ENCODE measurements at regions not wholly inside any gene's neighbourhood (a gene's known extent, or its start where the extent isn't known, plus 50 kb on each side); places are given as distances from the start of the nearest gene placed in this dataset.
A peak's percentile ranks its signal among the peaks of the same experiment; 100 is the strongest.

DNA sequence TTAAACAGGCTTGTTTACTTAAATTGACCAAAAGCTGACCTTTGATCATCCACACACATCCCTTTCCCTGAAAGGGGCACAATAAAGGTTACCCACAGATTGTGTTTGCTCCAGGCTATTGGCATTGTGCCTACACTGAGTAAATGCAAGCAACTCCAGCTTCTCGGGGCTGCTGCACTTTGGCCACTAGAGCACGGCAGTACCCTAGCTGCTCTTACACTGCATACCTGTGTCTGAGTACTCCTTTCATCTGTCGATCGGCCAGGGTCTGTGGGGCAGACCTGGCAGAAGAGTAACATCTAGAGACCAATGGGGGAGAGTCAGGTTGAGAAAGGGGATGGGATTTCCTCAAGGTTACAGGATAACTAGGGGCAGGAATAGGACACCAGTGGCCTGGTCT lies 281.9 kb upstream of the NMUR2 start:
- H3K36me3 ChIP-seq = no peaks in the 10 kb centered on the region
- H3K27ac ChIP-seq = no peak overlapping the region
- TF ChIP-seq, protein P1, sequence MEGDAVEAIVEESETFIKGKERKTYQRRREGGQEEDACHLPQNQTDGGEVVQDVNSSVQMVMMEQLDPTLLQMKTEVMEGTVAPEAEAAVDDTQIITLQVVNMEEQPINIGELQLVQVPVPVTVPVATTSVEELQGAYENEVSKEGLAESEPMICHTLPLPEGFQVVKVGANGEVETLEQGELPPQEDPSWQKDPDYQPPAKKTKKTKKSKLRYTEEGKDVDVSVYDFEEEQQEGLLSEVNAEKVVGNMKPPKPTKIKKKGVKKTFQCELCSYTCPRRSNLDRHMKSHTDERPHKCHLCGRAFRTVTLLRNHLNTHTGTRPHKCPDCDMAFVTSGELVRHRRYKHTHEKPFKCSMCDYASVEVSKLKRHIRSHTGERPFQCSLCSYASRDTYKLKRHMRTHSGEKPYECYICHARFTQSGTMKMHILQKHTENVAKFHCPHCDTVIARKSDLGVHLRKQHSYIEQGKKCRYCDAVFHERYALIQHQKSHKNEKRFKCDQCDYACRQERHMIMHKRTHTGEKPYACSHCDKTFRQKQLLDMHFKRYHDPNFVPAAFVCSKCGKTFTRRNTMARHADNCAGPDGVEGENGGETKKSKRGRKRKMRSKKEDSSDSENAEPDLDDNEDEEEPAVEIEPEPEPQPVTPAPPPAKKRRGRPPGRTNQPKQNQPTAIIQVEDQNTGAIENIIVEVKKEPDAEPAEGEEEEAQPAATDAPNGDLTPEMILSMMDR (IDR thresholded peaks at IDR 0.05) = no peak
- H3K27me3 ChIP-seq = no peaks in the 10 kb centered on the region
- intact Hi-C loops (cut with DNase I) = no loop called here
- ATAC-seq (no peak), DNase-seq (no peak)
- peaks cover 0 to 8% (median 0%) of the 10 kb centered on the region in 11 donors for H3K9me3 ChIP-seq
- WGBS, 2 donors = 90 to 92% methylated on average over 4 of the region's 4 CpGs
- H3K4me1 ChIP-seq = peaks cover 0 to 16% (median 3%) of the 10 kb centered on the region in 9 donors
- no peak overlapping the region for H3K4me3 ChIP-seq

DNA sequence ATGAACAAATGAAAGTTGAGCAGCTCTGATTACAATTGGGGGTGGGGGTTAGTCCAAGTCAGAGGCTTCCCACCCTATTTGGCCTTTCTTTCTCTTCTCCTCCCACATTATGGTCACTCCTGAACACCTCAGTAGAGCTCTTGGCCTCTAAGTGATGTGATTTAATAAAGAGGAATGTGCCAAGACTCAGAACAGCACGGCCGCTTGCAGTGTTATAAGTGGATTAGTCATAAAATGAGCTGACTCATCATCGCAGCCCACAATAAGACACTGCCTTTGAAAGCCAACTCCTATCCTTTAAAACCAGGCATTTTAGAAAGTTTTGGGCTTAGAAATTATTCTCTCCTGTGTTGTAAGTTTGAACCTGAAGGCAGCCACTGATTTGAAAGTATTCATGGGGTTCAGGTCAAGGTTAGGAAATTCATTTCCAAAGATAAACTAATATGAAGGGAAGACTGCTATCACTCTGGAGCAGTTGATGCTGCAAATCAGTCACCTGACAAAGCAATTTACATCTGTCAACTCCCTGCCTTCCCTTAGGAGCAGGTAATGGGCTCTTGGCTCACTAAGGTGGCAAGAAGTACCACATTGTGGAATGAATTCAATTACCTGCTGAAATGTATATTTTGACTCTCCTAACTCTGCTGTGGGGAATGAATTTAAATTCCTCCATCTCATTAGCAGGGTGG lies 283.6 kb upstream of the NMUR2 start:
- no peak overlapping the region for H3K4me3 ChIP-seq
- no peaks in the 10 kb centered on the region for H3K36me3 ChIP-seq
- 45 to 53% methylated on average over 3 of the region's 3 CpGs for WGBS, 2 donors
- peak in 7 of 8 donors; percentile 48 to 98 (median 70) for ATAC-seq
- intact Hi-C loops (cut with DNase I) = no loop called here
- H3K27me3 ChIP-seq = no peaks in the 10 kb centered on the region
- DNase-seq = no peak
- H3K9me3 ChIP-seq = peaks cover 0 to 8% (median 0%) of the 10 kb centered on the region in 11 donors
- H3K27ac ChIP-seq = no peak overlapping the region
- TF ChIP-seq, protein P1 (IDR thresholded peaks at IDR 0.05) = no peak
- peaks cover 0 to 16% (median 3%) of the 10 kb centered on the region in 9 donors for H3K4me1 ChIP-seq

DNA sequence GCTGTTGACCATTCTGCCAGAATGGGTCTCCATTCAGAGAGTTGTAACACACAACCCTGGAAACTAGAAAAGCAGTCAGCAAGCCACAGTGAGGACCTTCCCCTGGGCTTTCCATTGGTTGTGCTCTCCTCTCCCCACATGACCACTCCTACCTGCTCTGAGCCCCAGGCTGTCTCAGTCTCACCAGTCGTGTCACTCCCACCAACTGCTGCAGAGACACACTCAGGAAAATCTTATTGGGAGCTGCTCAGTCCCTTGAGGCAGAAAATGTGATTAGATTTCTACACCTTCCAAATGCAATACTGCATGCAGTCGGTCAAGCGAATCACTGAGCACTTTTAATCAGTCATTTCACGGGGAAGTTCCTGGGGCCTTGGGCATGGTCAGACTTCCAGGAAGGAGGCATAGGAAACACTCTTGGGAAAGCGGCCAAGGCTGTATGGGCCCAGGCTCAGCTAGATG lies 284.2 kb upstream of the NMUR2 start:
- intact Hi-C loops (cut with DNase I) = no loop called here
- no peak overlapping the region for H3K4me3 ChIP-seq

DNA sequence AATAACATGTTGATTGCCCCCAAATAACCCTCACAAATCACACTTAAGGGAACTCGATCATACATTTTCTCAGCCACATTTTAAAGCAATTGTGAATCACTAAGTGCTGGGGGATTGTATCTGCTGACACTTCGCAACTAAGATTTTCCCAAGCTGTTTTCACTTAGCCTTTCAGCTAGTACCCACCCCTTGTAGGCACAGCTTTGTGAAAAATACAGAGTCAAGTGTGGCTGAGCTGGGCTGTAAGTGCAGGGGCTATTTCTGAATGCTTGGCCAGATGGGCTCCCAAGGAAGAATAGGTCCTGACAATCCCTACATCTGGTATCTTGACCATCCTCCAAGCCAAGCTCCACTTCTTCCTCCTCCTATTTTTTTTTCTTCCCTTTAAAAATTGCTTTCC lies 289.2 kb upstream of the NMUR2 start:
- Histone ChIP-seq H3K27me3 (no peaks in the 10 kb centered on the region), H3K27ac (no peak overlapping the region), H3K4me3 (no peak overlapping the region), H3K36me3 (no peaks in the 10 kb centered on the region), H3K4me1 (peaks cover 0 to 7% (median 0%) of the 10 kb centered on the region in 9 donors), H3K9me3 (peaks cover 0 to 19% (median 0%) of the 10 kb centered on the region in 11 donors)
- 45 to 47% methylated on average over 2 of the region's 2 CpGs for WGBS, 2 donors
- TF ChIP-seq, protein P1 (IDR thresholded peaks at IDR 0.05) = no peak
- no peak for ATAC-seq
- DNase-seq = no peak
- intact Hi-C loops (cut with DNase I) = no loop called here

More for the DNA sequence above, 284.2 kb upstream of the NMUR2 start:
- ATAC-seq (peak in 1 of 8 donors; percentile 29), DNase-seq (no peak)
- 54 to 57% methylated on average over 5 of the region's 5 CpGs for WGBS, 2 donors
- Histone ChIP-seq H3K9me3 (peaks cover 0 to 8% (median 0%) of the 10 kb centered on the region in 11 donors), H3K36me3 (no peaks in the 10 kb centered on the region), H3K27ac (no peak overlapping the region), H3K27me3 (no peaks in the 10 kb centered on the region), H3K4me1 (peaks cover 0 to 16% (median 3%) of the 10 kb centered on the region in 9 donors)
- TF ChIP-seq, protein P1 (IDR thresholded peaks at IDR 0.05) = no peak

Data from heart right ventricle (tissue), 16 donors.